OCI-LY7 (cell line): ENCODE measurements at regions not wholly inside any gene's neighbourhood (a gene's known extent, or its start where the extent isn't known, plus 50 kb on each side); places are given as distances from the start of the nearest gene placed in this dataset.

ENCODE experiments used
- CTCF ChIP-seq: fragments of 200-600 bp; sonication (generic); conservative IDR thresholded peaks from 2 replicates; pipeline ENCODE4 v1.5.1; 2014; ENCODE audit warnings: mild to moderate bottlenecking, antibody characterized with exemption, low read length, moderate library complexity, mixed read lengths
- EZH2phosphoT487 ChIP-seq: fragments of 200-600 bp; sonication (generic); IDR thresholded peaks from 2 replicates; pipeline ENCODE4 v1.6.1; 2018; ENCODE audit warnings: low read depth, borderline replicate concordance, mild to moderate bottlenecking, mixed run types, antibody characterized with exemption, low read length, moderate library complexity, mixed read lengths

- TF ChIP-seq CTCF (no peak), EZH2phosphoT487 (no peak)
These were observed 786.0 kb upstream of the KLHL1 start for GRCh38 chr13:70894258-70894657.
